ENCODE measurements at regions not wholly inside any gene's neighbourhood (a gene's known extent, or its start where the extent isn't known, plus 50 kb on each side); places are given as distances from the start of the nearest gene placed in this dataset.

DNA sequence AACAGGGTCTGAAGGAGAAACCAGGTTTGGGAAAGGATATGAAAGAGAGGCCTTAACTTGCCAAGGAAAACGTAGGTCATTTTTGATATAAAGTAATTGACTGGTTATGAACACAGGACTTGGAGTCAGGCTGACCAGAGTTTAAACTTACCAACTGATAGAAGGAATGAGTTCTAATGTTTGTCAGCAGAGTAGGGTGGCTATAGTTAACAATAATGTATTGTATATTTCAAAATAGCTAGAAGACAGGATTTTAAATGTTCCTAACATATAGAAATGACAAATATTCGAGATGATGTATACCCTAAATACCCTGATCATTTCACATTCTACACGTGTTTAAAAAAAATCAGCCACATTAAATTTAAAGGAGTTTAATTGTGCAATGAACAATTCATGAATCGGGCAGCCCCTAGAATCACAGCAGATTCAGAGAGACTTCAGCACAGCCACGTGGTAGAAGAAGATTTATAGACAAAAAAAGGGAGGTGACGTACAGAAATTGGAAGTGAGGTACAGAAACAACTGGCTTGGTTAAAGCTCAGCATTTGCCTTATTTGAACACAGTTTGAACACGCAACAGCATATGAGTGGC lies 52.5 kb upstream of the PLEKHG7 start:
- DNase-seq (ENCODE audit: low read depth): no peak

DNA sequence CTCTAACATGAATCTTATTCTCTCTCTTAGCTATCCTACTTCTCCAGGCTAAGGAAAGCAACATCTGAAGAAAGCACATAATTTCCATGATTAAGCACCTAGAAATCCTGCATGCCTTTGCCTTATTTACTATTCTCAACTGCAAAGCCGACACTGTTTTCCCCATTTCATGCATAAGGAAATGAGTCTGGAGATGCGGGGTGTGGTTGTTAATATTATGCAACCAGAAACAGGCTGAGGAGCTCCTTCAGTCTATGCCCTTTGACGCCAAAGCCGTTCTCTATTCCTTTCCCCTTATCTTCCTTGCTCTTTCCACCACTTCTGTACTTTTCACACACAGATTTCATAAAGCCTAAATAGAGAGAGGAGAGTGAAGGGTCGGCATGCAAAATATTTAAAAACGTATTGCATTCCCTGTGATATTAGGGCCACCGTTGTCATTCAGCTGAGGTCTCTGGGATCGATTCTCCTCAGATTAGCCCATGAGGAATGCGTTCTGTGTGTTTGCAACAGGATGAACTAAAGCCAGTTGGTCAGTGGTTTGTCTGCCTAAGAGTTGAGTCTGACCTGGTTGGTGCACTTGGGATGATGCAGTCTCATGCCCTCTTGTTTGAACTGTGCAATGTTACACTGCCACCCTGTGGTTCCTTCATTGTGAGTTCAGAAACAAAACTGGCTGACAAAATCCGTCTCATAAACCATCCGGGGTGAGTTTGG lies 53.1 kb upstream of the PLEKHG7 start:
- DNase-seq (ENCODE audit: low read depth): peak; percentile 86

DNA sequence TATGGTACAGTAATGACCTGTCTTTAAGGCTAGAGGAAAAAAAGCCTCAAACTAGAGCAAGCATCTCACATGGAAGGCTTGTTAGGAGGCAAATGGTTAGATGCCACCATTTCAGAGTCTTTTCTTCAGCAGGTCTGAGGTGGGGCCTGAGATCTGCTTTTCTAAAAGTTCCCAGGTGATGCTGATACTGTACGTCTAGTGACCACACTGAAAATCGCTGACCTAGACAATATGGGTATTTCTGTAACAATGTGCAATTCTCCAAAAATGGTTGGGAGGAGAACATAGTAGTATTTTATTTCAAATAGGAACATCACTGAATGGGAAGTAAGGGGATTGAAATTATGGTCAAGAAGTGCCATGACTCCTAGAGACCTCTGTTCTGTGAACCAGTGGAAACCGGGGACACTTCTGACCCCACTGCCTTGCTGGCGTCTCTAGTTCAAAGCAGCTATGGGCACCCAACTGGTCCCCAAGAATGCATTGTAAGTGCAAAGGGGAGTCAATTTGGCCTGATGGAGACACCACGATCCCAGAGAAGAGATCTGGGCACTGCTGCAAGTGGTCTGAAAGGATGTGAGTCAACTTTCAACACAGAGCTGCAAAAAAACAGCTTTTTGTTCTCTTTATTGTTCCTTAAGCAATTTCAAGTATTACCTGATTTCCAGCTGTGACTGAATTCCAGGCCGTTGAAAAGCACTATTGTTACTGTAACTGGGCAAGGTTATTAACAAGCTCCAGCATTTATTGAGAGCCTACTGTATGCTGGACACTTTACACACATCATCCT lies 54.4 kb upstream of the PLEKHG7 start:
- DNase-seq (ENCODE audit: low read depth): peak; percentile 20

DNA sequence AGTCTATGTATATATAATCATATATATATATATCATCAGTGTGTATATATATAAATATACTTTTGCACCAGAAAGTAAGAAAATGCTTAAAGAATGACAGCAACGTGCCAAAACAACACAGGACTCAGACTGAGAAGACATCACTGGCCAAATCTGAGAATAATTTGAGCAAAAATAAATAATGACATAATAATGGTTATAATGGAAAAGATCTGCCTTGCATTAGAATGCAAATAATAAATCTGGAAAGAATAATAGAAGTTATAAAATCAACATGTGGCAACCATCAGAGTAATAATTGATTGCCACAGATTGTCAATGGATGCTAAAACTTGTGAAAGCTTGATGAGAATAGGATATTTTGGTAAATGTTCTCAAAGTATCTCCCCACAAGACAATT lies 61.5 kb upstream of the PLEKHG7 start:
- DNase-seq (ENCODE audit: low read depth): no peak

DNA sequence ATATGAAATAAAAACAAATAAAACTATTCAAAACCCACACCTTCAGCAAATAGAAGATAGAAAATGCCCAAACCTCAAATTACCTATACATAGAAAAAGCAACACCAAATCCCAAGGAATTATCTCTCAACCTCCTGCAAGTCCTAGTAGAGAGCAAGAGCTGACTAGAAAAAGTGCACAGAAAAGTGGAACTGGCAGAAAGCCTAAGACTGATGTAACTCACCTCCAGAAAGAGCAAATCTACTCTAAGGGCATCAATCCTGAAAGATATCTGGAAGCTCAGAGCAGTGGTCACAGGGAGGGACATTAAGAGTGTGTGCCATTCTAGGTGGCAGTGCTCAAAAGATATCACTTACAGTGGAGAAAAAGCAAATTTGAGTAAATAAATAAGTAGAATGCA lies 62.1 kb upstream of the PLEKHG7 start:
- DNase-seq (ENCODE audit: low read depth): no peak

DNA sequence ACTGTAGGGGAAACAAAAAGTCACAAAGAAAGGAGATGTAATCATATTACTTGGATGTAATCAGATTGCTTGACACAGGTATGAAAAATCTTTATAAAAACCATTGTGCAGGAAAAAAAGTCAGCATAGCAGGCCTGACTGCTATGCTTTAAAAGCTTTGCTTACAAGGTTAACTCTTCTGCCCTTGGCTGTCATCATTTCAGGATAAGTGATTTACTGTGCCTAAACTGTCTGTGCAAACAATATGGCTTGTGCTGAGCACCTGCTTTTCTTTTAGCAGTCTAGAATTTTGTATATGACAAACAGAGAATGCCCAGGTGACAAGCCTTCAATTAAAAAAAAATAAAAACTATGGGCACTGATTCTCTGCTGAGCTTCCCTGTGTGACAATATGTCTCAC lies 63.8 kb upstream of the PLEKHG7 start:
- no peak for DNase-seq (ENCODE audit: low read depth)

DNA sequence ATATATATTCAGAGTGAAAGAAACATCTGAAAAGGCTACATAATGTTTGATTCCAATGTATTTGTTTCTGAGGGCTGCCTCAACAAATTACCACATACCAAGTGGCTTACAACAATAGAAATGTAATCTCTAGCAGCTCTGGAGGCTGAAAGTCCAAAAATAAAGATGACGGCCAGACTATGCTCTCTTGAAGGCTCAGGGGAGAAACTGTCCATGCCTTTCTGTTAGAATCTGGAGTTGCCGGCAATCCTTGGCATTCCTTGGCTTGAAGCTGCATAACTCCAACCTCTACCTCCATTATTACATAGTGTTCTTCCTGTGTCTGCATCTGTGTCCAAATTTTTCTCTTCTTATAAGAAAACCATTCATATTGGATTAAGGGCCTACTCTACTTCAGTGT lies 68.1 kb upstream of the PLEKHG7 start:
- no peak for DNase-seq (ENCODE audit: low read depth)

DNA sequence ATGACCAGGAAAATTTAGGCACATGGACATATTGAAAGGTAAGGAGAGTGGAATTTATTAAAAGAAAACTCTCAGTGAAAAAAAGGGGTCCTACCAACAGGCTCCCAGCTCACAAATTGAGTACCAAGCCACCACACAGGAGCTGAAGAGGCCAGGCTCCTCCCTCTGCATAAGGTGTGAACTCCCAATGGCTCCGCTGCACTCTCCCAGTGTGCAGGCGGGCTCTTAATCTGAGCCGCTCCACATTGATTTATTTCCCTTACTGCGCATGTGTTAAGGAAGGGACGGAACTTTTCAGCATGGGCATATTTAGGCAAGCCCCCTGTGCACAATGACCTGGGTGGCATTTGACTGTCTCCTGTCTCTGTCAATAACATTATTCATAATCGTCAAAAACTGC lies 68.6 kb upstream of the PLEKHG7 start:
- DNase-seq (ENCODE audit: low read depth): no peak

DNA sequence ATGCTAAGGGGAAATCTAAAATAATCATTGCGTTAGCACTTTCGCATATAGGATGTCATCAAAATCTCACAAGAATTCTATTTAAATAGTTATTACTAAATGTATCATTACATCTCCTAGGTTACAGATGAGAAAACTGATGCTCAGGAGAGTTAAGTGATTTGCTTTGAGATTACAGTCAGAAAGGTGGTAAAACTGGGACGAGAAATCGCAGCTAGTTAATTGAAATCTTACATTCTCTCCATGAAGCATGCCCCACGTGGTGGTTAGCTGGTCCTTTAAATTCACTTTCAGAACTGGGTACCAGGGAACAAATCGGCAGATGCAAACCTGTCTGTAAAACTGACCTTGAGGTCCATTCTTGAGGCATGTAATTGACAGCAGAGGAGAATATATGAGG lies 71.8 kb upstream of the PLEKHG7 start:
- no peak for DNase-seq (ENCODE audit: low read depth)

DNA sequence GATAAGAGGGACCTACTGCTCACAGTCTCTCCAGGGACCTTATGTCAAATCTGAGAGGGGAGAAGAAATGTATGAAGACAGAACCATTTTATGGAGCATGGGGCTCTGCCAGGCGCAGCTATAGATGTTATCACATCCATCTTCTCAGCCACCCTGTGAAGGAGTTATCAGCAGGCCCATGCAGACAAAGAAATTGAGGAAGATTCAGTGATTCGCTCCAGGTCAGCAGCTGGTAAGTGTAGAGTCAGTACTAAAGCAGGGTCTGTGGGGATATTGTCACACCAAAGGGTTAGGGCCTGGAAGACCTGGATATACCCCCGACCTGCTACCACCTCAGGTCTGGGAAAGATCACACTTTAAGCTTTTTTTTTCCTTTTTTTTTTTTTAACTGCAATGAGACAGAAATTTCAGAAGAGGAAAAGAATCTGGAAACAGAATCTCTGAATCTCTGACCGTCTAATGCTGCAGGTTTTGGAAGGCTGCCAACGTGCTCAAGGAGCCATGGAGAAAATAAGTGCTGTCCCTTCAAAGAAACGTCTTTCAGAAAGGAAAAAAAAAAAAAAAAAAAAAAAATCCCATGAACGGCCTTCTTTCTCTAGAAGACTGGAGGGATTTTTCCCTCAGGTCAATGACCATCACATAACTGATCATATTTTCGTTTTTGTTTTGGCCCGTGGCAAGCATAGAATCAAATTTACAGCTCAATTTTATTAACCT lies 73.3 kb upstream of the PLEKHG7 start:
- DNase-seq (ENCODE audit: low read depth): peak; percentile 21

DNA sequence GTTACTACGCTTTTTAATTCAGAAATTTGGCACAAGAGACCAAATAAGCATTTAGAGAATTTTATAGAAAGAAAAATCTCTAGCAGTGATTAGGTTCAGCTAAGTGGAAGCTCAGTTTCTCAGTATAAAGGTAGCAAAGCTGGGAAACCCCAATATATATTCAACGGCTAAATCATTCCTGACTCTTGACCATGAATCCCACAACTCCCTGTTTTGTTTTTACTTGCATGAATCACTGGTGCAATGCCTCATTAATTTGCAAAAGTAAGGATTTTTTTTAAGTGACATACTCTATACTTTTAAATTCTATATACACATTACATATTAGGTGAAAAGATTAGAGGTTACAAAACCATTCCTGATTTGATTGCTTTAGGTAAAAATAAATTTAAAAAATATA lies 74.3 kb upstream of the PLEKHG7 start:
- peak; percentile 52 for DNase-seq (ENCODE audit: low read depth)

DNA sequence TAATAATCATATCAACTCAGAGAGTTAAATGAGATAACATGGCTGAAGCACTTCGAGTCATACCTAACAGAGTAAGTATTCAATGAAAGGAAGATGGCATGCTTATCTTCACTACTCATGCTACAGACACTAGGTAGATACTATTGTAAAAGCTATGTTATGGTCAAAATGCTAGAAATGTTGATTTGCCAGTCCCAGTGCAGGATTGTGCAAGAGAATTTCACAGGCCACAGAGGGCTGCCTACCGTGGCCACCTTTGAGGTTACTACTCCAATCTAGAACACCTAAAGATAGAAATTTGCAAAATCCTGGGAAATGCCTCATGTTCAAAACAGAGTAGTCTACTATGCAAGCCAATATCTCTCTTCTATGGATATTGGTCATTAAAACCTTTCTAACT lies 75.3 kb upstream of the PLEKHG7 start:
- no peak for DNase-seq (ENCODE audit: low read depth)

DNA sequence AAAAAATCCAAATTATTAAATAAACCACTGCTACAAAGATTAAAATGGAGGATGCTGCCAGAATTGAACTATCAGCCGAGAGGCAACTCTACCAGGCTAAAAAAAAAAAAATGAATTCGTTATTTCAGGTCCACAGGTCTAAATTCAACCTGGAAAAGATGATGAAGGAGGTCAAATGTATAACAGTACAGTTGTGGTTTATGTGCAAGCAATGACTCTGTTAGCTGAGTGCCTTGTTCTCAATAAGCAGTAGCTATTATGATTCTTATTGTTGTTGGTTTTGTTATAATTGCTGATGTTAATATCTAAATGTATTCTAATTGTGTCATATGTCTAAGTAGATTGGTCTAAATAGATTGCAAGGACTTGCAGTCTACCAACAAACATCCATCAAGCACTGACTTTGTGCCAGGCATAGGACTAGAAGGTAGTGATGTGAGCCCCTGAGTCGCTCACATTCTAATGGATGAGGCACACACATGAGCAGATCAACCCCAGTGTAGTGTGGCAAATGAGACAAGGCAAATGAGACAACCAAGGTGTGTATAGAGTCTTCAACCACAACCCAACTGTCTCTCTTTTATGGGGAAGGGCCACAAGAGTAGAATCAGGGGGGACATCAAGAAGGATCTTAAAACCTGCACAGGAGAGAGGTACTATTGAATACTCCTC lies 77.0 kb upstream of the PLEKHG7 start:
- no peak for DNase-seq (ENCODE audit: low read depth)

DNA sequence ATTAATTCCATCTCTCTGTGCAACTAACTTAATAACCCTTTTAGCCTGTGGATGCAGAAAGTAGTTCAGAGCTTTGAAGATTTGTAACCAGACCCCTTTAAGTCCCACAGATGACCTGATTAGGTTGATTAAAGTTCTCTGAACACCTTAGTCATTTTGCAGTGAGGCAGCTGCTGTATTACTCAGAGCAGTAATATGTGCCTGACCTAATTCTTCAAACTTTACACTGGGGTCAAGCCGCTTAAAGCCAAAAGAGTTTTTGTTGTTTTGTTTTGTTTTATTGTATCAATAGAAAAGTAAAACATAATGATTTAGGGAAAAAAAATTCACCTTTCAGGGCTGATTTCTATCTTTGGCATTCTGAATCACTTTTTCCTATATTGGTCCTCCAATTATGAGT lies 78.6 kb upstream of the PLEKHG7 start:
- DNase-seq (ENCODE audit: low read depth): peak; percentile 81

DNA sequence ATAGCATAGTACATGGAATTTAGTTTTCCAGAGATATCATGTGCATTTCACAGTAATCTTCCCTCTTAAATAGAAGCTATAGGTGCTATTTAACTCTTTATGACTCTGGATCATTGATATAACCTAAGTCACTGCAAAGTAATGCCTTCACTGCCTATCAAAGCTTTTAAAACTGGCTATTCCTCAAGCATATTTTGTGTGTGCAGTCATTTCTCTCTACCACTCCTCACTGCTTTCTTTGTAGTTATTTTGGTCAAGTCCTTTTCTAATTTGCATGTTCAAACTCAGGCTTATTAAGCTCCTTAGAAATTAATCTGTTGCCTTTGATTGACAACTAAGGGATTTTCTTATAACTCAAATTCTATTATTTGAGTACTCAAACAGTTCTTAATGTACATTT lies 79.4 kb upstream of the PLEKHG7 start:
- peak; percentile 23 for DNase-seq (ENCODE audit: low read depth)

DNA sequence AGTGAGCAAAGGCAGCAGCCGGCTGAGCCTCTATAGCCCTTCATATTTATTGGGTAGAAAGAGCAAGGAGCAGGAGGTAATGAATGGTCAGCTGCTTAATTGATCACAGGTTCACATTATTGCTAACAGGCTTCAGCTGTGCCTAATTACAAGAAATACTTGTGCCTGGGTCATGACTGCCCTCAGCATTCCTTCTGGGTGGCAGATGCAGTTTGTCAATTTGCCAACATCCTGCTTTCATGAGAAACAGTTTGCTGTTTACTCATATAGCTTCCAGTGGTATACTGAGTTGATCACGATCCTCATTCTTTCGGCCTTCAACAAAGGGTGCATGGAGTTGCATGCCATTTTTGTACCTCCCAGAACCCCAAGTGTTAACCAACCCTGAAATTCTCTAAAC lies 81.0 kb upstream of the PLEKHG7 start:
- peak; percentile 44 for DNase-seq (ENCODE audit: low read depth)

DNA sequence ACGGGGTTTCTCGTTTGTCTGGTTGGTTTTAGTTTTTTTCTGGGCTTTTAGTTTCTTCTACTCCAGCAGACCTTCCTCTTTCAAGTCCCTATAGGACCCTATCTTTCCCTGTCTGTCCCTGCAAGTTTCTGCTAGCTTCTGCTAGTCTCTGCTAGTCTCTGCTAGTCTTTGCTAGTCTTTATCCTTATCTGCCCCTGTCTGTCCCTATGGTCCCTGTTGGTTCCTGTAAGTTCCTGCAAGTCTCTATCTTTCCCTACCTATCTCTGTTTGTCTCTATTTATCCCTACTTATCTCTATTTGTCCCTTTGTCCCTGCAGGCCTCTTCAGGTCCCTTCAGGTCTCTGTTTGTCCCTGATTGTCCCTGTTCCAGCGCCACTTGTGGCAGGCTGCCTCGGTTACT lies 81.5 kb upstream of the PLEKHG7 start:
- no peak for DNase-seq (ENCODE audit: low read depth)

DNA sequence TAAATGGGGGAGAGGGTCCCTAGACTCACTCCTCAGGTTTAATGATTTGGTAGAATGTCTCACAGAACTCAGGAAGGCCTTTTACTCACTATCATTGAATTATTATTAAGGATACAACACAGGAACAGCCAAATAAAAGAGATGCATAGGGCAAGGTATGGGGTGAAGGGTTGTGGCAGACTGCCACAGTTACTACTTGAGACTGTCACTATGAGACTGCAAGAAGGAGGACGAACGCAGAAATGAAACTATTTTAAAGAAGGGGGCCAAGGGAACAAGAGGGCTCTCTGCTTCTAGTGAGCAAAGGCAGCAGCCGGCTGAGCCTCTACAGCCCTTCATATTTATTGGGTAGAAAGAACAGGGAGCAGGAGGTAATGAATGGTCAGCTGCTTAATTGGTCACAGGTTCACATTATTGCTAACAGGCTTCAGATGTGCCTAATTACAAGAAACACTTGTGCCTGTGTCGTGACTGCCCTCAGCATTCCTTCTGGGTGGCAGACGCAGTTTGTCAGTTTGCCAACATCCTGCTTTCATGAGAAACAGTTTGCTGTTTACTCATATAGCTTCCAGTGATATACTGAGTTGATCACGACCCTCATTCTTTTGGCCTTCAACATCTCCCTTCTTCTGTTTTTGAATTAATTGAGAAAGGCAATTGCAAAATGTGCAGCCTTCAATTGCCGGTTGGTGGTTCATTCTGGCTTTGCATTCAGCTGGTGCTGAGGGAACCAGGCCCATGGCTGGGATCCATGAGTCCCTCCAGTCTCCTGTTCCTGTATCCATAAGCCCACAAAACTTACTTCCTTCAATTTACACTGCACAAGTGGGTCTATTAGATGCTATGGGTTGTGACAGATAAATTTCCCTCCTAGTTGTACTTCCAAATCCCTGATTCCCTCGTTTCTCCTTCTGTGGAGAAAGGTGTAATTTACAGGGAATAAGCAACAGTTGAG lies 82.8 kb upstream of the PLEKHG7 start:
- DNase-seq (ENCODE audit: low read depth): peak; percentile 71

DNA sequence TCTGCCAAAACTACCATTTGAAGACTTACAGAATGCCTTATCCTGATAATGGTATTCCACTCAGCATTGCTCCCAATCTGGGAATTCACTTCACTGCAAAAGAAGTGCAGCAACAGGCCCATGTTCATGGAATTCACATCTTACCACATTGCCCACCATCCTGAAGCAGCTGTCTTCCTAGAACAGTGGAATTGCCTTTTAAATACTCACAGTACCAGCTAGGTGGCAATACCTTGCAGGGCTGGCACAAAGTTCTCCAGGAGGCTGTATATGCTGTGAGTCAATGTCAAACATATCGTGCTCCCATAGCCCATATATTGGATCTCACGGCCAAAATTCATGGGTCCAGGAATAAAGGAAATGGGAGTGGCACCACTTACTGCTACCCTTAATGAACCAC lies 83.8 kb upstream of the PLEKHG7 start:
- DNase-seq (ENCODE audit: low read depth): no peak

DNA sequence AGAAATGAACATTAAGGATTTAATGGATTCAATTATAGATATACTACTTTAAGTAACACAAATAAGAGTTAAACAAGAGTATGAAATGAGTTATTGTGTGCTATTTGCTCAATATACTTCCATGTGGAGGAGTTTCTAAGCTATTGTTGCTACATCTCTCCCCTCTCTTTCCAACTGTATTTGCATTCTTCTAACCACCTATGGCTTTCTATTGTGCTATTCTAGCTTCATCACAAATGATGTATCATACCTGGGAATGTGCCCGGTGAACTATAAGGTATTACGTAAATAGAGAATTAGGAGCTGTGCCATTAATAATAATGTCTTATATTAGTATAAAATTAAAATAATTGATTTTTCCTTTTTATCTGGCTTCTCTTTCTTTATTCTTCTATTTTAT lies 87.1 kb upstream of the PLEKHG7 start:
- DNase-seq (ENCODE audit: low read depth): no peak

DNA sequence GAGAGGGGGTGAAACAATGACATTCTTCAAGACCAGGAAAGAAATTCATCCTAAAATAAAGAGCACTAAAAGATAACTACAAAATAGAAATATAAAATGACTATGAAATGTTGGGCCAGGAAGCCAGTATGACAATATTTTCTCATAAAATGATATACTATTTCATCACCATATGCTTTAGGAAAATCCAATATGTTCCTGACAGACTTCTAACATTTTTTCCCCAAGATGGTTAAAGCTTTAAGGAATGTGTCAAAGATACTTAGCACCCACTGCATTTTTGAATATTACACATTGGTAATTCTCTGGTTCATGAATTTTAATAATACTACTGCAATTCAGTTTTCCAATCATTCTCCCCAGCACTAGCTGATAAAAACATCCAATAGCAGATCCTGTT lies 87.7 kb upstream of the PLEKHG7 start:
- DNase-seq (ENCODE audit: low read depth): no peak

All from ELR (cell line).